ENCODE measurements at regions not wholly inside any gene's neighbourhood (a gene's known extent, or its start where the extent isn't known, plus 50 kb on each side); places are given as distances from the start of the nearest gene placed in this dataset.

DNA sequence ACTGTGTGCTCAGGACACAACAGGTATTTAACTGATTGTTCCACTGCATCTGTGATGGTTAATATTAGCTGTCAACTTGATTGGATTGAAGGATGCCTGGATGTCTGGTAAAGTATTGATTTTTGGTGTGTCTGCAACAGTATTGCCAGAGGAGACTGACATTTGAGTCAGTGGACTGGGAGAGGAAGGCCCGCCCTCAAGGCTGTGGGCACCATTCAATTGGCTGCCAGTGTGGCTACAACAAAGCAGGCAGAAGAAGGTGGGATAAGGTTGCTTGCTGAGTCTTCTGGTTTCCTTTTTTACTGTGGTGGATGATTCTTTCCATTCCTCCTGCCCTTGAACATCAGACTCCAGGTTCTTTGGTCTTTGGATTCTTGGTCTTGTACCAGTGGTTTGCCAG, 137.1 kb upstream of the FAM13C start:
- TF ChIP-seq, protein P1, sequence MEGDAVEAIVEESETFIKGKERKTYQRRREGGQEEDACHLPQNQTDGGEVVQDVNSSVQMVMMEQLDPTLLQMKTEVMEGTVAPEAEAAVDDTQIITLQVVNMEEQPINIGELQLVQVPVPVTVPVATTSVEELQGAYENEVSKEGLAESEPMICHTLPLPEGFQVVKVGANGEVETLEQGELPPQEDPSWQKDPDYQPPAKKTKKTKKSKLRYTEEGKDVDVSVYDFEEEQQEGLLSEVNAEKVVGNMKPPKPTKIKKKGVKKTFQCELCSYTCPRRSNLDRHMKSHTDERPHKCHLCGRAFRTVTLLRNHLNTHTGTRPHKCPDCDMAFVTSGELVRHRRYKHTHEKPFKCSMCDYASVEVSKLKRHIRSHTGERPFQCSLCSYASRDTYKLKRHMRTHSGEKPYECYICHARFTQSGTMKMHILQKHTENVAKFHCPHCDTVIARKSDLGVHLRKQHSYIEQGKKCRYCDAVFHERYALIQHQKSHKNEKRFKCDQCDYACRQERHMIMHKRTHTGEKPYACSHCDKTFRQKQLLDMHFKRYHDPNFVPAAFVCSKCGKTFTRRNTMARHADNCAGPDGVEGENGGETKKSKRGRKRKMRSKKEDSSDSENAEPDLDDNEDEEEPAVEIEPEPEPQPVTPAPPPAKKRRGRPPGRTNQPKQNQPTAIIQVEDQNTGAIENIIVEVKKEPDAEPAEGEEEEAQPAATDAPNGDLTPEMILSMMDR (IDR thresholded peaks at IDR 0.05; ENCODE audit: low read depth, low read length), result no peak
- Histone ChIP-seq H3K36me3 (no peaks in the 10 kb centered on the region), H3K27me3 (no peaks in the 10 kb centered on the region), H3K9me3 (no peaks in the 10 kb centered on the region; the same call in 1 of the 2 replicates), H3K4me1 (no peaks in the 10 kb centered on the region; the same call in 1 of the 2 replicates), H3K4me3 (ENCODE audit: low read depth, low read length) (no peak overlapping the region)
- DNase-seq, result no peak

DNA sequence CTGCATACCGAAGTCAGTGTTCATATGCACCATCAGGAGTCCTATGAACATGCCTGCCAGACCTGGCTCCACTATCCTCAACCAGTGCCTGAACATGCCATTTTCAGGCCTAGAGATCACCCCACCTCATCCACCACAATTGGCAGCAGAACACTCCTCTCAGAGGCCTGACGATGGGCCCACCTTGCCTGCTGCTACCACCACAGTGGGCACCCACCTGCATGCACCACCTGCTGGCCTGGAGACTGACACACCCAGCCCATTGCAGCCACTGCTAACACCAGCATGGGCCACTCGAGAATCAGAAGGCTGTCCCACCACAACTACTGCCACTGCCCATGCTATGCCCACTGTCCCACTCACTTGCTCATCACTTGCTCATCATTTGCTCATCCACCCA, 130.7 kb upstream of the FAM13C start:
- Histone ChIP-seq H3K36me3 (no peaks in the 10 kb centered on the region), H3K27me3 (no peaks in the 10 kb centered on the region), H3K9me3 (no peaks in the 10 kb centered on the region; the same call in 1 of the 2 replicates), H3K4me3 (ENCODE audit: low read depth, low read length) (no peak overlapping the region), H3K4me1 (no peaks in the 10 kb centered on the region; the same call in 1 of the 2 replicates)
- TF ChIP-seq, protein P1 (IDR thresholded peaks at IDR 0.05; ENCODE audit: low read depth, low read length), result no peak
- DNase-seq, result no peak

DNA sequence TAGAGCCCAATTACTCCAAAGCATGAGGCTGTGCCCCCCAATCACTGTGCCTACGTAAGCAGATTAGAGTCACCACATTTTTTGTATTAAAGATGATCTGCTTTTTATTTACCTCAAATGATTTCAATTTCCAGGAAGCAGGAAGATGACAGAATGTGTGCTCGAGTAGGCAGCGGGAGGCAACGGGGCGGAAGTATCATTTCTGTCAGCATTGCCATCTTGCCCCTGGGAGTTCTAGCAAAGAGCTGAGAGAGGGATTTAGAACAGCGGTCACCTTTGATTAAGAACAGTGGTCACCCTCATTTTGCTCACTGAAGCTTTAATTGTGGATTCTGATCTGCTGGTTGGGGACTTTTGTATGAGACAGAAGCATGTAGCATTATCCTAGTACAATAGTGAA, 117.1 kb upstream of the FAM13C start:
- no peaks in the 10 kb centered on the region for H3K4me1 ChIP-seq
- TF ChIP-seq, protein P1 (IDR thresholded peaks at IDR 0.05; ENCODE audit: low read depth, low read length), result no peak
- H3K36me3 ChIP-seq, result no peaks in the 10 kb centered on the region
- H3K9me3 ChIP-seq, result no peaks in the 10 kb centered on the region
- no peak overlapping the region for H3K4me3 ChIP-seq (ENCODE audit: low read depth, low read length)
- no peaks in the 10 kb centered on the region for H3K27me3 ChIP-seq
- no peak for DNase-seq

DNA sequence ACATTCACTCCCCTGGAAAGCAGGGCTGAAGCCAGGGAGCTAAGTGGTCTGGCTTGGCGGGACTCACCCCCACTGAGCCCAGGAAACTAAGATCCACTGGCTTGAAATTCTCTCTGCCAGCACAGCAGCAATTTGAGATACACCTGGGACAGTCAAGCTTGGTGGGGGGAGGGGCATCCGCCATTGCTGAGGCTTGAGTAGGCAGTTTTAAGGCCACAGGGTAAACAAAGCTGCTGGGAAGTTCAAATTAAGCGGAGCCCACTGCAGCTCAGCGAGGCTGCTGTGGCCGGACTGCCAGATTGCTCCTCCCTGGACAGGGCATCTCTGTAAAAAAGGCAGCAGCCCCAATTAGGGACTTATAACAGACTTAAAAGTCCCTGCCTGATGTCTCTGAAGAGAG, 108.2 kb upstream of the FAM13C start:
- Histone ChIP-seq H3K27me3 (no peaks in the 10 kb centered on the region), H3K9me3 (no peaks in the 10 kb centered on the region), H3K4me3 (ENCODE audit: low read depth, low read length) (no peak overlapping the region), H3K36me3 (no peaks in the 10 kb centered on the region), H3K4me1 (no peaks in the 10 kb centered on the region)
- no peak for DNase-seq
- TF ChIP-seq, protein P1 (IDR thresholded peaks at IDR 0.05; ENCODE audit: low read depth, low read length), result no peak

DNA sequence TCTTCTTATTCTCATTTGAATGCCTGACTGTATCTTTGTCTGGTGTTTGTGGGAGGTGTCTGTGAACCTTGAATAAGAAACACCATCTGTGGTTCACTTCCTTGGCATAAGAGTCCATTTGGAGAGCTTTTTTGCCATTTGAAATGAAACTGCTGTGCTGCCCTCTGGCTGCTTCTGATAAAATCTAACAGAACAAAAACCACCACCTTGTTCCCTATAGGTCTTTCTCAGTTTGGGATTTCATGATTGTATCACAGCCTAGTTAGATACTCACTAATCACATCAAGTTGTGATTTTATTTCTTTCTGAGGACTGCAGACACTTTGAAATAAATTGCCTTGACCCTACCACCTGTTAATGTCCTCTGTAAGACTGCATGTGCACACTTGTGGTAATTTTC, 102.7 kb upstream of the FAM13C start:
- peaks cover 16% of the 10 kb centered on the region; the same call in 1 of the 2 replicates for H3K4me1 ChIP-seq
- no peaks in the 10 kb centered on the region for H3K36me3 ChIP-seq
- H3K9me3 ChIP-seq, result no peaks in the 10 kb centered on the region
- no peaks in the 10 kb centered on the region for H3K27me3 ChIP-seq
- TF ChIP-seq, protein P1 (IDR thresholded peaks at IDR 0.05; ENCODE audit: low read depth, low read length), result peak; percentile 48
- no peak for DNase-seq
- H3K4me3 ChIP-seq (ENCODE audit: low read depth, low read length), result no peak overlapping the region

DNA sequence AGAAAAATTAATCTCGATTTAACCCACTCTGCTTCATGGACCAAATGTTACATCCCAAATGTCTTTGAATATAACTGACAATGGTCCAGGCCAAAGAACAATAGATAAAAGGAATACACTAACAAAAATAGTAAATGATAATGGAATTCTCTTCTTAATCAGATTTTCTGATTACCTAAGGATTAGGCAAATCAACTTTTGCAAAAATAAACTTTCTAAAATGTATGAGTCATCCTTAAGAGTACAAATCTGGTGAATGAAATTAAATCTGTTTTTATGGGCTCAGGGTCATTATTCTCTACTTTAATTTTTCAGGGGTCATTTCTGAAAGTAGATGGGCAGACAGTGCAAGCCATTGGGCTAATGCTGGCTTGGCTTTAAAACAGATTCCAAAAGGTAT, 102.1 kb upstream of the FAM13C start:
- Histone ChIP-seq H3K9me3 (no peaks in the 10 kb centered on the region), H3K36me3 (no peaks in the 10 kb centered on the region), H3K4me3 (ENCODE audit: low read depth, low read length) (no peak overlapping the region), H3K27me3 (no peaks in the 10 kb centered on the region), H3K4me1 (peaks cover 16% of the 10 kb centered on the region; the same call in 1 of the 2 replicates)
- DNase-seq, result no peak
- TF ChIP-seq, protein P1 (IDR thresholded peaks at IDR 0.05; ENCODE audit: low read depth, low read length), result no peak

Measured in BE2C (cell line).